GM19035 (cell line): ENCODE measurements at regions not wholly inside any gene's neighbourhood (a gene's known extent, or its start where the extent isn't known, plus 50 kb on each side); places are given as distances from the start of the nearest gene placed in this dataset.
A peak's percentile ranks its signal among the peaks of the same experiment; 100 is the strongest.

Source experiments
- ATAC-seq: cut with Tn5 transposase; IDR thresholded peaks from one replicate; pipeline ENCODE4 v1.9.1; 2021; ENCODE audit not compliant: unreplicated experiment

GRCh38 chr6:156533872-156534524 lies 243.2 kb upstream of the ARID1B start:
- no peak for ATAC-seq

GRCh38 chr6:156526081-156526480 lies 251.1 kb upstream of the ARID1B start:
- ATAC-seq: no peak

GRCh38 chr6:156525541-156525940 lies 251.6 kb upstream of the ARID1B start:
- ATAC-seq: no peak

GRCh38 chr6:156519940-156520339 lies 257.2 kb upstream of the ARID1B start:
- no peak for ATAC-seq

- no peak for ATAC-seq
Observed at GRCh38 chr6:156517088-156517487, 260.1 kb upstream of the ARID1B start.

- ATAC-seq: no peak
Observed at GRCh38 chr6:156515242-156515641, 261.9 kb upstream of the ARID1B start.

GRCh38 chr6:156513504-156513903 lies 263.7 kb upstream of the ARID1B start:
- no peak for ATAC-seq

- ATAC-seq: no peak
Observed at GRCh38 chr6:156511570-156511969, 265.6 kb upstream of the ARID1B start.

- no peak for ATAC-seq
Observed at GRCh38 chr6:156511051-156511450, 266.1 kb upstream of the ARID1B start.

- no peak for ATAC-seq
Observed at GRCh38 chr6:156510242-156510641, 266.9 kb upstream of the ARID1B start.

- ATAC-seq: no peak
Observed at GRCh38 chr6:156509496-156509895, 267.7 kb upstream of the ARID1B start.

- ATAC-seq: no peak
Observed at GRCh38 chr6:156508923-156509322, 268.3 kb upstream of the ARID1B start.

- no peak for ATAC-seq
Observed at GRCh38 chr6:156508126-156508525, 269.1 kb upstream of the ARID1B start.

- ATAC-seq: no peak
Observed at GRCh38 chr6:156507656-156508055, 269.5 kb upstream of the ARID1B start.

- no peak for ATAC-seq
Observed at GRCh38 chr6:156507106-156507505, 270.1 kb upstream of the ARID1B start.

- no peak for ATAC-seq
Observed at GRCh38 chr6:156502969-156503504, 274.1 kb upstream of the ARID1B start.

GRCh38 chr6:156497618-156498017 lies 279.6 kb upstream of the ARID1B start:
- no peak for ATAC-seq

GRCh38 chr6:156487877-156488276 lies 289.3 kb upstream of the ARID1B start:
- no peak for ATAC-seq

GRCh38 chr6:156485150-156485549 lies 292.0 kb upstream of the ARID1B start:
- ATAC-seq: no peak

- ATAC-seq: peak; percentile 64
Observed at GRCh38 chr6:156474507-156475120, 302.6 kb upstream of the ARID1B start.

- no peak for ATAC-seq
Observed at GRCh38 chr6:156471000-156471399, 306.2 kb upstream of the ARID1B start.

- ATAC-seq: peak; percentile 67
Observed at GRCh38 chr6:156464100-156464878, 312.9 kb upstream of the ARID1B start.
